B cell (primary cell): ENCODE measurements at regions not wholly inside any gene's neighbourhood (a gene's known extent, or its start where the extent isn't known, plus 50 kb on each side); places are given as distances from the start of the nearest gene placed in this dataset.

Source experiments
- EZH2 ChIP-seq: IDR thresholded peaks from 2 replicates; pipeline ENCODE4 v1.6.1; 2012; ENCODE audit warnings: borderline replicate concordance, low read depth, mild to moderate bottlenecking, moderate library complexity, low read length; ENCODE audit not compliant: insufficient read depth, poor library complexity, severe bottlenecking
- TF ChIP-seq, protein P1 (sequence below): fragments of 200-600 bp; IDR thresholded peaks from one replicate; pipeline ENCODE4 v1.8.0; 2022; ENCODE audit warnings: antibody characterized with exemption, mild to moderate bottlenecking

- no peak for TF ChIP-seq EZH2
- TF ChIP-seq, protein P1, sequence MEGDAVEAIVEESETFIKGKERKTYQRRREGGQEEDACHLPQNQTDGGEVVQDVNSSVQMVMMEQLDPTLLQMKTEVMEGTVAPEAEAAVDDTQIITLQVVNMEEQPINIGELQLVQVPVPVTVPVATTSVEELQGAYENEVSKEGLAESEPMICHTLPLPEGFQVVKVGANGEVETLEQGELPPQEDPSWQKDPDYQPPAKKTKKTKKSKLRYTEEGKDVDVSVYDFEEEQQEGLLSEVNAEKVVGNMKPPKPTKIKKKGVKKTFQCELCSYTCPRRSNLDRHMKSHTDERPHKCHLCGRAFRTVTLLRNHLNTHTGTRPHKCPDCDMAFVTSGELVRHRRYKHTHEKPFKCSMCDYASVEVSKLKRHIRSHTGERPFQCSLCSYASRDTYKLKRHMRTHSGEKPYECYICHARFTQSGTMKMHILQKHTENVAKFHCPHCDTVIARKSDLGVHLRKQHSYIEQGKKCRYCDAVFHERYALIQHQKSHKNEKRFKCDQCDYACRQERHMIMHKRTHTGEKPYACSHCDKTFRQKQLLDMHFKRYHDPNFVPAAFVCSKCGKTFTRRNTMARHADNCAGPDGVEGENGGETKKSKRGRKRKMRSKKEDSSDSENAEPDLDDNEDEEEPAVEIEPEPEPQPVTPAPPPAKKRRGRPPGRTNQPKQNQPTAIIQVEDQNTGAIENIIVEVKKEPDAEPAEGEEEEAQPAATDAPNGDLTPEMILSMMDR, result no peak
Observed at GRCh38 chr16:62208934-62209333, 172.7 kb upstream of the CDH8 start.
